ENCODE measurements at regions not wholly inside any gene's neighbourhood (a gene's known extent, or its start where the extent isn't known, plus 50 kb on each side); places are given as distances from the start of the nearest gene placed in this dataset.
"Not testable (repeated sequence)": the region's sequence is repeated elsewhere in the genome, so short reads cannot be mapped to it uniquely, and the experiment has no call there.

DNA sequence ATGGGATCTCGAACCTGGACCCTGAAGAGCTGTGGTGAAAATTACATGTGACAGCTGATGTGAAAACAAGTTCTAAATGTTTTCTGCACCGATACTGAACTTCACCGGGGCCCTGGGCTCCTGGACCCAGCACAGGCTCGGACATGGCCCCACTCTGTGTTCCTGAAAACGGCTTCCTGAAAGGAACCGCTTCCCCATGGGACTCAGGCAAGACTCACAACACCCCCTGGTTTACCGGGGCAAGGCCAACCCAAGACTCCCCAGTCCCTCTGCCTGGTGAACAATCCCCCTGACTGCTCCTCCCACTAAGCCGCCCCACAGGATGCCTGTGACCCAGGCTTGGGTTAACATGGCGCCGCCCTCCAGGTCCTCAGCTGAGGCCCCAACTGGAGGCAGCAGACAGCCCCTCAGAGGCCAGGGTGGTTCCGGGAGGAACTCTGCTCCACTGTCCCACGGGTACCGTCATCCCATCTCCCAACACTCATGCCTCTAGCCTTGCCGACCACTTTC lies 124.5 kb upstream of the FOXD4L5 start:
- Histone ChIP-seq H3K4me3 (ENCODE audit: low read length) (no peak overlapping the region), H3F3A (ENCODE audit: control insufficient read depth, insufficient read depth) (no peaks in the 10 kb centered on the region), H3K9me3 (ENCODE audit: control insufficient read depth, insufficient read depth, low read length) (peaks cover 10% of the 10 kb centered on the region; the same call in 1 of the 2 replicates), H3K36me3 (ENCODE audit: control insufficient read depth, low read length) (no peaks in the 10 kb centered on the region), H3K27ac (ENCODE audit: low read depth, low read length) (no peak overlapping the region), H3K79me2 (ENCODE audit: control insufficient read depth, low read length) (no peaks in the 10 kb centered on the region), H3K27me3 (ENCODE audit: control insufficient read depth, low read length) (no peaks in the 10 kb centered on the region), H4K20me1 (ENCODE audit: control insufficient read depth, insufficient read depth, low read depth, low read length) (no peaks in the 10 kb centered on the region), H3K4me1 (ENCODE audit: control insufficient read depth, low read length) (no peaks in the 10 kb centered on the region), H3K4me2 (ENCODE audit: low read length) (no peak overlapping the region), H3K9me2 (replicated peaks; ENCODE audit: control insufficient read depth, low read length) (no peaks in the 10 kb centered on the region)
- TF ChIP-seq, protein P1, sequence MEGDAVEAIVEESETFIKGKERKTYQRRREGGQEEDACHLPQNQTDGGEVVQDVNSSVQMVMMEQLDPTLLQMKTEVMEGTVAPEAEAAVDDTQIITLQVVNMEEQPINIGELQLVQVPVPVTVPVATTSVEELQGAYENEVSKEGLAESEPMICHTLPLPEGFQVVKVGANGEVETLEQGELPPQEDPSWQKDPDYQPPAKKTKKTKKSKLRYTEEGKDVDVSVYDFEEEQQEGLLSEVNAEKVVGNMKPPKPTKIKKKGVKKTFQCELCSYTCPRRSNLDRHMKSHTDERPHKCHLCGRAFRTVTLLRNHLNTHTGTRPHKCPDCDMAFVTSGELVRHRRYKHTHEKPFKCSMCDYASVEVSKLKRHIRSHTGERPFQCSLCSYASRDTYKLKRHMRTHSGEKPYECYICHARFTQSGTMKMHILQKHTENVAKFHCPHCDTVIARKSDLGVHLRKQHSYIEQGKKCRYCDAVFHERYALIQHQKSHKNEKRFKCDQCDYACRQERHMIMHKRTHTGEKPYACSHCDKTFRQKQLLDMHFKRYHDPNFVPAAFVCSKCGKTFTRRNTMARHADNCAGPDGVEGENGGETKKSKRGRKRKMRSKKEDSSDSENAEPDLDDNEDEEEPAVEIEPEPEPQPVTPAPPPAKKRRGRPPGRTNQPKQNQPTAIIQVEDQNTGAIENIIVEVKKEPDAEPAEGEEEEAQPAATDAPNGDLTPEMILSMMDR (IDR thresholded peaks at IDR 0.05; ENCODE audit: low read depth, low read length, poor library complexity, severe bottlenecking), result no peak
- TF ChIP-seq EZH2phosphoT487 (IDR thresholded peaks at IDR 0.05; ENCODE audit: borderline replicate concordance, low read length), result no peak

DNA sequence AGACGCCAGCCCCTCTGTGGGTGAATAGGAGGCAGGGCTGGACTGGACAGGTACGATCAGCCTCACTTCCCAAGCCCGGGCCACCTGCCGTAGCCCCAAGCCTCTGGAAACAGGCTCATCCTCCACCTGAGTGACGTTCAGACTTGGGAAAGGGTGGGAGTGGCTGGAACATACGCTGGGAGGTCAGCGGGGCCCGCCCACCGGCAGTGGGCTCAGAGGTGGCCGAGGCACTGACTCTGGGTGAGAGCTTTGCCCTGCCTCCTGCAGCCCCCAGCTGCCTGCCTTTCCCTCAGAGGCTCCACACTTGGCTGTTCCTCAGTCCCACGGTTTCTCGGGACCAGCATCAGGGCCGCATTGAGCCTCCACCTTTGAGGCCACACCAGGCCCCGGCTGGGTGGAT lies 123.8 kb upstream of the FOXD4L5 start:
- H3K4me2 ChIP-seq (ENCODE audit: low read length); H4K20me1 ChIP-seq (ENCODE audit: control insufficient read depth, insufficient read depth, low read depth, low read length); H3K4me1 ChIP-seq (ENCODE audit: control insufficient read depth, low read length); H3K27me3 ChIP-seq (ENCODE audit: control insufficient read depth, low read length); H3K79me2 ChIP-seq (ENCODE audit: control insufficient read depth, low read length); H3F3A ChIP-seq (ENCODE audit: control insufficient read depth, insufficient read depth); H3K36me3 ChIP-seq (ENCODE audit: control insufficient read depth, low read length); H3K4me3 ChIP-seq (ENCODE audit: low read length); H3K27ac ChIP-seq (ENCODE audit: low read depth, low read length); H3K9me2 ChIP-seq (replicated peaks; ENCODE audit: control insufficient read depth, low read length): not testable (repeated sequence)
- peaks cover 10% of the 10 kb centered on the region; the same call in 1 of the 2 replicates for H3K9me3 ChIP-seq (ENCODE audit: control insufficient read depth, insufficient read depth, low read length)

DNA sequence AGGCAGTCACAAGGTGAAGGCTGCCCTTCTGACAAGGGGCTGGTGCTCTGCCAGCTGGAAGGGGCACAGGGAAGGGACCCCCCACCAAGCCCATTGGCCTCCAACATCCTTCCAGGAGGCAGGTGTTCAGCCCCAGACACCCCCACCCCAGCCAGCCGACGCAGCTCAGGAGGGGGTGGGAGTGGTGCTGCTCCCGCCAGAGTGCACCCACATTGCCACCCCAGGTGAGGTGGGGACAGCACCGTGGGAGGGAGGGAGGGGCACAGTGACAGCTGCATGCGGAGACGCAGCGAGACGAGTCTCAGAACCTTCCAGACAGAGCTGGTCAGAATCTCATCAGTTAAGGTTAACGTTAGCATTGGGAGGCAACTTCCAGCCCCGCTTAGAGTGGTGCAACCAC lies 121.6 kb upstream of the FOXD4L5 start:
- not testable (repeated sequence) for H3K4me2 ChIP-seq (ENCODE audit: low read length); H3K9me2 ChIP-seq (replicated peaks; ENCODE audit: control insufficient read depth, low read length); H3K27me3 ChIP-seq (ENCODE audit: control insufficient read depth, low read length); H3F3A ChIP-seq (ENCODE audit: control insufficient read depth, insufficient read depth); H4K20me1 ChIP-seq (ENCODE audit: control insufficient read depth, insufficient read depth, low read depth, low read length); H3K4me3 ChIP-seq (ENCODE audit: low read length); H3K36me3 ChIP-seq (ENCODE audit: control insufficient read depth, low read length); H3K4me1 ChIP-seq (ENCODE audit: control insufficient read depth, low read length); H3K27ac ChIP-seq (ENCODE audit: low read depth, low read length); H3K79me2 ChIP-seq (ENCODE audit: control insufficient read depth, low read length)
- H3K9me3 ChIP-seq (ENCODE audit: control insufficient read depth, insufficient read depth, low read length), result peaks cover 10% of the 10 kb centered on the region; the same call in 1 of the 2 replicates

DNA sequence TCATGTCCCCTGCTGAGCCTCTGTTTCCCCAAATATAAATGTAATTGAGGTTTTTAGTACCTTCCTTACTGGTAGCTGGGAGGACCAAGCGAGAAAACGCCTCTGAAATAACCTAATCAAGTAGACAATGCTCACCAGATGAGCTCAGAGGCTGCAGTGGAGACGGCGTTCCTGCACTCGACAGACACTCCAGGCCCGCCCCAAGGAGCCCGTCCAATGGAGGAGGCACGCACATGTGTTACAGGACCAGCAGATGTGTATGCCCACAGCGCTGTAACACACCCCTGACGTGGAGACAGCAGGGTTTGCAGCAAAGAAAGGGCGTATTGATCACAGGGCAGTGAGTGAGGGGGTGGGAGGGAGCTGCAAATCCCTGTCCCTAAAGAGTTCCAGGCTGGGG lies 120.8 kb upstream of the FOXD4L5 start:
- not testable (repeated sequence) for H3K9me2 ChIP-seq (replicated peaks; ENCODE audit: control insufficient read depth, low read length); H3K4me3 ChIP-seq (ENCODE audit: low read length); H4K20me1 ChIP-seq (ENCODE audit: control insufficient read depth, insufficient read depth, low read depth, low read length); H3K4me1 ChIP-seq (ENCODE audit: control insufficient read depth, low read length); H3F3A ChIP-seq (ENCODE audit: control insufficient read depth, insufficient read depth); H3K27me3 ChIP-seq (ENCODE audit: control insufficient read depth, low read length); H3K4me2 ChIP-seq (ENCODE audit: low read length); H3K36me3 ChIP-seq (ENCODE audit: control insufficient read depth, low read length); H3K27ac ChIP-seq (ENCODE audit: low read depth, low read length); H3K79me2 ChIP-seq (ENCODE audit: control insufficient read depth, low read length)
- peaks cover 10% of the 10 kb centered on the region; the same call in 1 of the 2 replicates for H3K9me3 ChIP-seq (ENCODE audit: control insufficient read depth, insufficient read depth, low read length)

DNA sequence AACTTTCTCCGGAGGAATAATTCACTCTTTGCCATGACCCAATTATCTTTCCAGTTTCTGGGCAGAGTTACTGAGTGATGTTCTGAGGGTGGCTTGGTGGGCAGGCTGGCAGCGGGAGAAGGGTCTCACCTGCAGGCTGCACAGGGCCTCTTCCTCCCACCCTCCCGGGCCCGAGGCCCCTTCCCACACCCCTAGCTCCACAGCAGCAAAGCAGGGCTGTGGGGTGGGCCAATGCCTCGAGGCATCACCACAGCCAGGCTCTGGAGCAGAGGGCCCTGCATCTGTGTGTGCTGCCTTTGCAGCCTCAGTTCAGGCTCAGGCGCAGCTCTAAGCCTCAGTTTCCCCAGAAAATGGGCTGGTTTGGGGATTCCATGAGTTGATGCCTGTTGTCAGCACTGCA lies 120.2 kb upstream of the FOXD4L5 start:
- Histone ChIP-seq H3K9me3 (ENCODE audit: control insufficient read depth, insufficient read depth, low read length) (peaks cover 9% of the 10 kb centered on the region; the same call in 1 of the 2 replicates), H3K4me2 (ENCODE audit: low read length) (no peak overlapping the region), H3K4me1 (ENCODE audit: control insufficient read depth, low read length) (no peaks in the 10 kb centered on the region), H3K79me2 (ENCODE audit: control insufficient read depth, low read length) (no peaks in the 10 kb centered on the region), H3K27me3 (ENCODE audit: control insufficient read depth, low read length) (no peaks in the 10 kb centered on the region), H3K4me3 (ENCODE audit: low read length) (no peak overlapping the region), H3K27ac (ENCODE audit: low read depth, low read length) (no peak overlapping the region), H3F3A (ENCODE audit: control insufficient read depth, insufficient read depth) (no peaks in the 10 kb centered on the region), H4K20me1 (ENCODE audit: control insufficient read depth, insufficient read depth, low read depth, low read length) (no peaks in the 10 kb centered on the region), H3K36me3 (ENCODE audit: control insufficient read depth, low read length) (no peaks in the 10 kb centered on the region), H3K9me2 (replicated peaks; ENCODE audit: control insufficient read depth, low read length) (no peaks in the 10 kb centered on the region)
- TF ChIP-seq, protein P1 (IDR thresholded peaks at IDR 0.05; ENCODE audit: low read depth, low read length, poor library complexity, severe bottlenecking), result no peak
- no peak for TF ChIP-seq EZH2phosphoT487 (IDR thresholded peaks at IDR 0.05; ENCODE audit: borderline replicate concordance, low read length)
